Fibroblast of villous mesenchyme (primary cell): ENCODE measurements at regions not wholly inside any gene's neighbourhood (a gene's known extent, or its start where the extent isn't known, plus 50 kb on each side); places are given as distances from the start of the nearest gene placed in this dataset.
A peak's percentile ranks its signal among the peaks of the same experiment; 100 is the strongest.

ENCODE experiments used
- DNase-seq: peaks from one replicate; pipeline ENCODE4 v3.0.0-alpha.2; 2010; ENCODE audit warnings: low read depth
- H3K4me3 ChIP-seq: 2 replicates; pipeline ENCODE4 v1.5.1; 2011; ENCODE audit warnings: low read depth, mild to moderate bottlenecking, low read length
- CTCF ChIP-seq: IDR thresholded peaks from 2 replicates; pipeline ENCODE4 v1.5.1; 2012; ENCODE audit warnings: low read depth, mild to moderate bottlenecking, low read length; ENCODE audit not compliant: insufficient read depth

GRCh38 chr2:237150186-237150585 is 64.5 kb downstream of the COPS8 start:
- no peak for TF ChIP-seq CTCF
- H3K4me3 ChIP-seq = no peak overlapping the region
- no peak for DNase-seq

GRCh38 chr2:237150831-237151375 is 65.2 kb downstream of the COPS8 start:
- TF ChIP-seq CTCF = no peak
- no peak overlapping the region for H3K4me3 ChIP-seq
- no peak for DNase-seq

GRCh38 chr2:237152361-237152760 is 66.7 kb downstream of the COPS8 start:
- TF ChIP-seq CTCF = no peak
- no peak overlapping the region for H3K4me3 ChIP-seq
- peak; percentile 61 for DNase-seq

GRCh38 chr2:237153181-237153580 is 67.5 kb downstream of the COPS8 start:
- no peak for TF ChIP-seq CTCF
- no peak overlapping the region for H3K4me3 ChIP-seq
- no peak for DNase-seq

GRCh38 chr2:237154082-237154638 is 68.5 kb downstream of the COPS8 start:
- DNase-seq = peak; percentile 83
- H3K4me3 ChIP-seq = no peak overlapping the region

GRCh38 chr2:237154884-237155851 is 69.5 kb downstream of the COPS8 start:
- no peak for TF ChIP-seq CTCF

More at GRCh38 chr2:237154082-237154638, 68.5 kb downstream of the COPS8 start:
- TF ChIP-seq CTCF = peak; percentile 85

More at GRCh38 chr2:237154884-237155851, 69.5 kb downstream of the COPS8 start:
- H3K4me3 ChIP-seq = no peak overlapping the region
- no peak for DNase-seq
